NB4 (cell line): ENCODE measurements at regions not wholly inside any gene's neighbourhood (a gene's known extent, or its start where the extent isn't known, plus 50 kb on each side); places are given as distances from the start of the nearest gene placed in this dataset.

Experiments
- MAX ChIP-seq: IDR thresholded peaks from 2 replicates; pipeline ENCODE4 v1.6.1; 2011; ENCODE audit warnings: low read depth, low read length
- POLR2A ChIP-seq: IDR thresholded peaks from 2 replicates; pipeline ENCODE4 v1.6.1; 2011; ENCODE audit warnings: mild to moderate bottlenecking; ENCODE audit not compliant: insufficient read length; ENCODE audit errors: extremely low read depth
- TF ChIP-seq, protein P1 (sequence below): IDR thresholded peaks from one replicate; pipeline ENCODE4 v1.5.1; 2012; ENCODE audit warnings: low read depth, low read length

- TF ChIP-seq POLR2A (no peak), MAX (no peak)
- TF ChIP-seq, protein P1, sequence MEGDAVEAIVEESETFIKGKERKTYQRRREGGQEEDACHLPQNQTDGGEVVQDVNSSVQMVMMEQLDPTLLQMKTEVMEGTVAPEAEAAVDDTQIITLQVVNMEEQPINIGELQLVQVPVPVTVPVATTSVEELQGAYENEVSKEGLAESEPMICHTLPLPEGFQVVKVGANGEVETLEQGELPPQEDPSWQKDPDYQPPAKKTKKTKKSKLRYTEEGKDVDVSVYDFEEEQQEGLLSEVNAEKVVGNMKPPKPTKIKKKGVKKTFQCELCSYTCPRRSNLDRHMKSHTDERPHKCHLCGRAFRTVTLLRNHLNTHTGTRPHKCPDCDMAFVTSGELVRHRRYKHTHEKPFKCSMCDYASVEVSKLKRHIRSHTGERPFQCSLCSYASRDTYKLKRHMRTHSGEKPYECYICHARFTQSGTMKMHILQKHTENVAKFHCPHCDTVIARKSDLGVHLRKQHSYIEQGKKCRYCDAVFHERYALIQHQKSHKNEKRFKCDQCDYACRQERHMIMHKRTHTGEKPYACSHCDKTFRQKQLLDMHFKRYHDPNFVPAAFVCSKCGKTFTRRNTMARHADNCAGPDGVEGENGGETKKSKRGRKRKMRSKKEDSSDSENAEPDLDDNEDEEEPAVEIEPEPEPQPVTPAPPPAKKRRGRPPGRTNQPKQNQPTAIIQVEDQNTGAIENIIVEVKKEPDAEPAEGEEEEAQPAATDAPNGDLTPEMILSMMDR, result no peak
Observed at GRCh38 chr14:44745371-44745770, 216.4 kb downstream of the KLHL28 start.
